Uterus (tissue), 3 donors: ENCODE measurements at regions not wholly inside any gene's neighbourhood (a gene's known extent, or its start where the extent isn't known, plus 50 kb on each side); places are given as distances from the start of the nearest gene placed in this dataset.
"Not testable (repeated sequence)": the region's sequence is repeated elsewhere in the genome, so short reads cannot be mapped to it uniquely, and the experiment has no call there.

Experiments
- DNase-seq, 2 donors: peaks; one replicate each; pipeline ENCODE4 v3.0.0-alpha.2; 2019 to 2020
- H3K27ac ChIP-seq, 2 donors: fragments of 200-600 bp; sonication (generic); 1 replicate in 1 of 2; 2 replicates in 1 of 2; pipeline ENCODE4 v1.5.1; 2016 to 2018
- H3K27me3 ChIP-seq, 2 donors: fragments of 200-600 bp; sonication (generic); one replicate each; pipeline ENCODE4 v1.5.1; 2018 to 2019; ENCODE audit warnings: control low read depth in 1 of 2
- H3K36me3 ChIP-seq, 2 donors: fragments of 200-600 bp; sonication (generic); one replicate each; pipeline ENCODE4 v1.5.1; 2019; ENCODE audit warnings: control low read depth in 1 of 2
- H3K4me1 ChIP-seq, 2 donors: fragments of 200-600 bp; sonication (generic); one replicate each; pipeline ENCODE4 v1.5.1; 2018 to 2019; ENCODE audit warnings: control low read depth in 1 of 2
- H3K4me3 ChIP-seq, 2 donors: fragments of 200-600 bp; sonication (generic); 1 replicate in 1 of 2; 2 replicates in 1 of 2; pipeline ENCODE4 v1.5.1; 2018 to 2019; ENCODE audit warnings: mild to moderate bottlenecking in 1 of 2
- H3K9me3 ChIP-seq, 2 donors: fragments of 200-600 bp; sonication (generic); one replicate each; pipeline ENCODE4 v1.5.1; 2019; ENCODE audit warnings: control low read depth in 1 of 2
- CTCF ChIP-seq, 4 experiments: fragments of 200-600 bp in 2 of 4; fragments of 450-650 bp in 2 of 4; sonication (generic) in 2 of 4; IDR thresholded peaks; one replicate each; pipeline ENCODE4 v1.5.1; 2016 to 2019; ENCODE audit warnings: antibody characterized with exemption in 4 of 4, mild to moderate bottlenecking in 2 of 4, moderate library complexity in 1 of 4
- POLR2A ChIP-seq, 2 donors: fragments of 450-650 bp; IDR thresholded peaks; one replicate each; pipeline ENCODE4 v1.6.1; 2016; ENCODE audit warnings: antibody characterized with exemption in 2 of 2, mild to moderate bottlenecking in 1 of 2, moderate library complexity in 1 of 2
- intact Hi-C: fragments of 100-400 bp; cut with DNase I; formaldehyde crosslinking; loops from one replicate; pipeline ENCODE4 v1.15.1; 2023; ENCODE audit warnings: low total_unique reads
- donor health status: DM: yes; HTN: yes; CAD: no.

GRCh38 chr6:137283080-137283479, 63.9 kb upstream of the IFNGR1 start:
- intact Hi-C loops: no loop called here
- no peaks in the 10 kb centered on the region for H3K27me3 ChIP-seq
- H3K9me3 ChIP-seq: no peaks in the 10 kb centered on the region
- H3K4me1 ChIP-seq: no peaks in the 10 kb centered on the region
- H3K4me3 ChIP-seq: no peak overlapping the region
- no peak overlapping the region for H3K27ac ChIP-seq
- no peak for DNase-seq
- no peaks in the 10 kb centered on the region for H3K36me3 ChIP-seq
- TF ChIP-seq CTCF (IDR thresholded peaks at IDR 0.05) (no peak), POLR2A (IDR thresholded peaks at IDR 0.05) (no peak)

GRCh38 chr6:137282254-137282653, 63.1 kb upstream of the IFNGR1 start:
- no peaks in the 10 kb centered on the region for H3K9me3 ChIP-seq
- no peak overlapping the region for H3K27ac ChIP-seq
- no peaks in the 10 kb centered on the region for H3K4me1 ChIP-seq
- intact Hi-C loops: no loop called here
- TF ChIP-seq CTCF (IDR thresholded peaks at IDR 0.05) (no peak), POLR2A (IDR thresholded peaks at IDR 0.05) (no peak)
- H3K36me3 ChIP-seq: no peaks in the 10 kb centered on the region
- no peaks in the 10 kb centered on the region for H3K27me3 ChIP-seq
- no peak for DNase-seq
- no peak overlapping the region for H3K4me3 ChIP-seq

GRCh38 chr6:137279279-137279678, 60.1 kb upstream of the IFNGR1 start:
- H3K9me3 ChIP-seq, H3K27me3 ChIP-seq, H3K4me3 ChIP-seq, intact Hi-C loops, DNase-seq, H3K36me3 ChIP-seq, H3K27ac ChIP-seq, H3K4me1 ChIP-seq: not testable (repeated sequence)

- intact Hi-C loops: no loop called here
- no peaks in the 10 kb centered on the region for H3K4me1 ChIP-seq
Measured at GRCh38 chr6:137277971-137278637, 58.9 kb upstream of the IFNGR1 start.

GRCh38 chr6:137272403-137272802, 53.2 kb upstream of the IFNGR1 start:
- Histone ChIP-seq H3K9me3 (no peaks in the 10 kb centered on the region), H3K4me3 (no peak overlapping the region), H3K27ac (no peak overlapping the region), H3K27me3 (peaks cover 0 to 5% of the 10 kb centered on the region in 2 donors), H3K4me1 (no peaks in the 10 kb centered on the region), H3K36me3 (no peaks in the 10 kb centered on the region)
- DNase-seq: no peak
- intact Hi-C loops: no loop called here
- TF ChIP-seq CTCF (IDR thresholded peaks at IDR 0.05) (no peak), POLR2A (IDR thresholded peaks at IDR 0.05) (no peak)

More at GRCh38 chr6:137277971-137278637, 58.9 kb upstream of the IFNGR1 start:
- Histone ChIP-seq H3K27ac (no peak overlapping the region), H3K4me3 (no peak overlapping the region), H3K9me3 (no peaks in the 10 kb centered on the region), H3K36me3 (no peaks in the 10 kb centered on the region), H3K27me3 (peaks cover 0 to 5% of the 10 kb centered on the region in 2 donors)
- DNase-seq: no peak
- no peak for TF ChIP-seq CTCF (IDR thresholded peaks at IDR 0.05)
